ENCODE measurements at regions not wholly inside any gene's neighbourhood (a gene's known extent, or its start where the extent isn't known, plus 50 kb on each side); places are given as distances from the start of the nearest gene placed in this dataset.

GRCh38 chr7:13454916-13455592 lies 534.4 kb downstream of the ETV1 start:
- TF ChIP-seq CTCF (conservative IDR thresholded peaks at IDR 0.05; ENCODE audit: low read depth, low read length), result no peak
- no peak overlapping the region for H3K4me3 ChIP-seq (IDR thresholded peaks at IDR 0.05; ENCODE audit: insufficient read depth, low read depth, low read length)
- no peak overlapping the region for H2AFZ ChIP-seq (ENCODE audit: low read depth)
- H3K27me3 ChIP-seq (ENCODE audit: insufficient read depth, low read depth), result no peaks in the 10 kb centered on the region
- no peaks in the 10 kb centered on the region for H3K79me2 ChIP-seq (ENCODE audit: insufficient read depth, low read depth)
- no peaks in the 10 kb centered on the region for H4K20me1 ChIP-seq (ENCODE audit: insufficient read depth)
- H3K36me3 ChIP-seq (ENCODE audit: insufficient read depth), result no peaks in the 10 kb centered on the region
- H3K27ac ChIP-seq, result no peak overlapping the region
- H3K4me2 ChIP-seq, result no peak overlapping the region
- no peaks in the 10 kb centered on the region for H3K4me1 ChIP-seq (ENCODE audit: low read depth, poor library complexity, severe bottlenecking)
- H3K9ac ChIP-seq, result no peak overlapping the region

GRCh38 chr7:13457790-13458189 lies 531.7 kb downstream of the ETV1 start:
- TF ChIP-seq CTCF (conservative IDR thresholded peaks at IDR 0.05; ENCODE audit: low read depth, low read length), result no peak
- Histone ChIP-seq H3K79me2 (ENCODE audit: insufficient read depth, low read depth) (no peaks in the 10 kb centered on the region), H3K36me3 (ENCODE audit: insufficient read depth) (no peaks in the 10 kb centered on the region), H2AFZ (ENCODE audit: low read depth) (no peak overlapping the region), H3K27me3 (ENCODE audit: insufficient read depth, low read depth) (no peaks in the 10 kb centered on the region), H3K27ac (no peak overlapping the region), H3K4me1 (ENCODE audit: low read depth, poor library complexity, severe bottlenecking) (no peaks in the 10 kb centered on the region), H3K4me2 (no peak overlapping the region), H4K20me1 (ENCODE audit: insufficient read depth) (no peaks in the 10 kb centered on the region), H3K9ac (no peak overlapping the region), H3K4me3 (IDR thresholded peaks at IDR 0.05; ENCODE audit: insufficient read depth, low read depth, low read length) (no peak overlapping the region)

- Histone ChIP-seq H4K20me1 (ENCODE audit: insufficient read depth) (no peaks in the 10 kb centered on the region), H3K79me2 (ENCODE audit: insufficient read depth, low read depth) (no peaks in the 10 kb centered on the region), H3K9ac (no peak overlapping the region), H2AFZ (ENCODE audit: low read depth) (no peak overlapping the region), H3K36me3 (ENCODE audit: insufficient read depth) (no peaks in the 10 kb centered on the region), H3K4me3 (IDR thresholded peaks at IDR 0.05; ENCODE audit: insufficient read depth, low read depth, low read length) (no peak overlapping the region), H3K27me3 (ENCODE audit: insufficient read depth, low read depth) (no peaks in the 10 kb centered on the region), H3K4me1 (ENCODE audit: low read depth, poor library complexity, severe bottlenecking) (no peaks in the 10 kb centered on the region), H3K27ac (no peak overlapping the region), H3K4me2 (no peak overlapping the region)
- no peak for TF ChIP-seq CTCF (conservative IDR thresholded peaks at IDR 0.05; ENCODE audit: low read depth, low read length)
These were observed 522.5 kb downstream of the ETV1 start for GRCh38 chr7:13466874-13467547.

GRCh38 chr7:13476881-13477444 lies 512.5 kb downstream of the ETV1 start:
- Histone ChIP-seq H3K4me3 (IDR thresholded peaks at IDR 0.05; ENCODE audit: insufficient read depth, low read depth, low read length) (no peak overlapping the region), H3K27ac (peak overlapping the region; percentile 32; the same call in 1 of the 2 replicates), H3K4me1 (ENCODE audit: low read depth, poor library complexity, severe bottlenecking) (peaks cover 13% of the 10 kb centered on the region), H4K20me1 (ENCODE audit: insufficient read depth) (no peaks in the 10 kb centered on the region), H3K4me2 (no peak overlapping the region), H3K79me2 (ENCODE audit: insufficient read depth, low read depth) (no peaks in the 10 kb centered on the region), H2AFZ (ENCODE audit: low read depth) (no peak overlapping the region), H3K36me3 (ENCODE audit: insufficient read depth) (no peaks in the 10 kb centered on the region), H3K27me3 (ENCODE audit: insufficient read depth, low read depth) (no peaks in the 10 kb centered on the region), H3K9ac (no peak overlapping the region)
- TF ChIP-seq CTCF (conservative IDR thresholded peaks at IDR 0.05; ENCODE audit: low read depth, low read length), result no peak

Data from KMS-11 (cell line).